A673 (cell line): ENCODE measurements at regions not wholly inside any gene's neighbourhood (a gene's known extent, or its start where the extent isn't known, plus 50 kb on each side); places are given as distances from the start of the nearest gene placed in this dataset.

Source experiments
- BruUV-seq: library from RNA; stranded (reverse); fragments of 400-500 nt; replicated peaks from 2 replicates; lab custom pipeline; 2021; lab: Mats Ljungman, UMichigan
- CTCF ChIA-PET: fragments of 300-600 bp; sonication (Branson Sonifier 250); formaldehyde crosslinking; loops from one replicate; lab custom pipeline; 2022; ENCODE audit warnings: antibody characterized with exemption; lab: Charles Lee
- POLR2A ChIA-PET: fragments of 300-600 bp; sonication (Branson Sonifier 250); formaldehyde crosslinking; loops from one replicate; lab custom pipeline; 2022; ENCODE audit warnings: antibody characterized with exemption; ENCODE audit not compliant: low non-redundant PET; lab: Charles Lee
- DNase-seq: peaks from one replicate; pipeline ENCODE4 v3.0.0-alpha.2; 2015; ENCODE audit warnings: low spot score
- H3K27ac ChIP-seq: fragments of 200-600 bp; sonication (generic); 2 replicates; pipeline ENCODE4 v1.5.1; 2016; ENCODE audit warnings: mixed run types, low read depth, mild to moderate bottlenecking, mixed read lengths, antibody characterized with exemption, low read length; ENCODE audit not compliant: poor library complexity, severe bottlenecking
- H3K27me3 ChIP-seq: fragments of 200-600 bp; sonication (generic); replicated peaks from 2 replicates; pipeline ENCODE4 v1.6.1; 2017; ENCODE audit warnings: mixed run types, low read depth, mild to moderate bottlenecking, mixed read lengths, antibody characterized with exemption, low read length; ENCODE audit not compliant: insufficient read depth, poor library complexity
- H3K36me3 ChIP-seq: fragments of 200-600 bp; sonication (generic); 2 replicates; pipeline ENCODE4 v1.6.1; 2016; ENCODE audit warnings: mixed run types, mild to moderate bottlenecking, mixed read lengths, antibody characterized with exemption, low read length; ENCODE audit not compliant: insufficient read depth, poor library complexity, severe bottlenecking
- H3K4me1 ChIP-seq: fragments of 200-600 bp; sonication (generic); 2 replicates; pipeline ENCODE4 v1.6.1; 2017; ENCODE audit warnings: mixed run types, mild to moderate bottlenecking, mixed read lengths, antibody characterized with exemption, low read length; ENCODE audit not compliant: insufficient read depth, poor library complexity, severe bottlenecking
- H3K4me3 ChIP-seq: fragments of 200-600 bp; sonication (generic); 2 replicates; pipeline ENCODE4 v1.5.1; 2016; ENCODE audit warnings: low read depth, mixed run types, mild to moderate bottlenecking, mixed read lengths, low read length; ENCODE audit not compliant: poor library complexity, severe bottlenecking
- H3K9me3 ChIP-seq: fragments of 200-600 bp; sonication (generic); 2 replicates; pipeline ENCODE4 v1.6.1; 2016; ENCODE audit warnings: mixed run types, low read depth, mild to moderate bottlenecking, mixed read lengths, antibody characterized with exemption, low read length; ENCODE audit not compliant: poor library complexity, severe bottlenecking
- EZH2 ChIP-seq: fragments of 200-600 bp; sonication (generic); IDR thresholded peaks from 2 replicates; pipeline ENCODE4 v1.6.1; 2017; ENCODE audit warnings: borderline replicate concordance, low read depth, mild to moderate bottlenecking, mixed read lengths, antibody characterized with exemption, low read length; ENCODE audit not compliant: poor library complexity, severe bottlenecking
- intact Hi-C: fragments of 100-400 bp; cut with micrococcal nuclease; formaldehyde crosslinking; loops from one replicate; pipeline ENCODE4 v1.10.0; 2022; ENCODE audit not compliant: unreplicated experiment
- TF ChIP-seq, protein P1 (sequence below): fragments of 300-800, 200-600 bp; sonication (generic); conservative IDR thresholded peaks from 2 replicates; pipeline ENCODE4 v1.5.1; 2017; ENCODE audit warnings: low read depth, mild to moderate bottlenecking, antibody characterized with exemption, low read length, moderate library complexity, mixed read lengths

DNA sequence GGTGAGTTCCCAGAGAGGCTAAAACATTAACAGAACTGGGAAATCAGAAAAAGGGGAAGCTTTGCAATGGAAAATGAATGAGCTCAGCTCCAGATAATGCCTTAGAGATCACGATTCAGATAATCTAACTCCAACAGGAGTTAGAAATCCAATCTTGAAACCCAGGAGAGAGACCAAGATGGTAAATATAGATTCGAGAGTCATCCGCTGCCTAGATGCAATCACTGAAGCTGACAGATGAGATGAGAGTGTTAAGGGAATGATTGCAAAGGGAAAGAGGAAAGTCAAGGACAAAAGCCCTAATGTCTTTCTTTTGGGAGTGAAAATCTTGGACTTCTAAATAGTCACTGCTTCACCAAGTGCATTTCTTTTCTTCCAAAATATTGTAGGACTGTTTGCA lies 722.0 kb downstream of the EPHA4 start:
- no peaks in the 10 kb centered on the region for H3K4me1 ChIP-seq
- BruUV-seq, result no TSS peak
- no peak overlapping the region for H3K27ac ChIP-seq
- no peak for DNase-seq
- H3K9me3 ChIP-seq, result no peaks in the 10 kb centered on the region
- no peaks in the 10 kb centered on the region for H3K36me3 ChIP-seq
- POLR2A ChIA-PET, result no interaction called here
- TF ChIP-seq, protein P1, sequence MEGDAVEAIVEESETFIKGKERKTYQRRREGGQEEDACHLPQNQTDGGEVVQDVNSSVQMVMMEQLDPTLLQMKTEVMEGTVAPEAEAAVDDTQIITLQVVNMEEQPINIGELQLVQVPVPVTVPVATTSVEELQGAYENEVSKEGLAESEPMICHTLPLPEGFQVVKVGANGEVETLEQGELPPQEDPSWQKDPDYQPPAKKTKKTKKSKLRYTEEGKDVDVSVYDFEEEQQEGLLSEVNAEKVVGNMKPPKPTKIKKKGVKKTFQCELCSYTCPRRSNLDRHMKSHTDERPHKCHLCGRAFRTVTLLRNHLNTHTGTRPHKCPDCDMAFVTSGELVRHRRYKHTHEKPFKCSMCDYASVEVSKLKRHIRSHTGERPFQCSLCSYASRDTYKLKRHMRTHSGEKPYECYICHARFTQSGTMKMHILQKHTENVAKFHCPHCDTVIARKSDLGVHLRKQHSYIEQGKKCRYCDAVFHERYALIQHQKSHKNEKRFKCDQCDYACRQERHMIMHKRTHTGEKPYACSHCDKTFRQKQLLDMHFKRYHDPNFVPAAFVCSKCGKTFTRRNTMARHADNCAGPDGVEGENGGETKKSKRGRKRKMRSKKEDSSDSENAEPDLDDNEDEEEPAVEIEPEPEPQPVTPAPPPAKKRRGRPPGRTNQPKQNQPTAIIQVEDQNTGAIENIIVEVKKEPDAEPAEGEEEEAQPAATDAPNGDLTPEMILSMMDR, result no peak
- no peak for TF ChIP-seq EZH2
- CTCF ChIA-PET, result no interaction called here
- H3K27me3 ChIP-seq, result no peaks in the 10 kb centered on the region
- no peak overlapping the region for H3K4me3 ChIP-seq
- intact Hi-C loops, result no loop called here

DNA sequence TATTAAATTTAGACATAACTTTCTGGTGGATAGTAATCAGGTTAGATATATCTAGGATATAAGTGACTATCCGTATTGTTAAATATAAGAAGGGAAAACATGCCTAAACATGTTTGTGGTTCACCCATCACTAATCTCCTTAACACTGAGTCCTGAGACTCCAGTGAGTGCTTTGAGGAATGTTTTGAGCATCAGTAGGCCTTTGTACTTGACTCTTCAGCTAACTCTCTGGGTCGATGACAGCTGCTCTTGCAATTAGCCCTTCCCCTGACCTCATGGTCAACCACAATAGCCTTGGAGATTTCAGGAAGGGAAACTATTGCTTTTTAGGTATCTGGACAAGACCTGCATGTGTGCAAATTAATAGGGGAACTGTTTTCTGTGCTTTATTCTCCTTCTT lies 716.8 kb downstream of the EPHA4 start:
- no peaks in the 10 kb centered on the region for H3K4me1 ChIP-seq
- intact Hi-C loops, result no loop called here
- no peaks in the 10 kb centered on the region for H3K27me3 ChIP-seq
- no peak overlapping the region for H3K4me3 ChIP-seq
- DNase-seq, result peak; percentile 5
- no peaks in the 10 kb centered on the region for H3K9me3 ChIP-seq
- no peak overlapping the region for H3K27ac ChIP-seq
- TF ChIP-seq, protein P1, result no peak
- ChIA-PET POLR2A (no interaction called here), CTCF (no interaction called here)
- H3K36me3 ChIP-seq, result no peaks in the 10 kb centered on the region
- BruUV-seq, result no TSS peak

DNA sequence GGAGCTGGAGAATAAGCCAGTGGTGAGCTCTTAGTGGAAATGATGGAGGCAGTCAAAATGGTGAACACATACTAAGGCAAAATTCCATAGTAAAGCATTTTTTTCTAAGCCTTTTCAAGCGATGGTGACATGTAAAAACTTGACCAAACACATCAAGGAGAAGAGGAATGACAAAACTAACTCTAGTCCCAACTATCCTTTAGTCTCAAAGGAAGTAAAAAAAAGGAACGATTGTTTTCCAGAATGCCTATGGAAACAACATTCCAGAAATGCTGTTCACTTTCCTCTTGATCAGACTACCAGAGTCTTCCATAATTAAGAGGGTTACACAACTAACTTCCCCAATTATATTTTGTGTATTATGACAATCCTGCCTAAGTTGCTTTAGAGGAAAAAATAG lies 715.6 kb downstream of the EPHA4 start:
- DNase-seq, result no peak
- intact Hi-C loops, result no loop called here
- ChIA-PET POLR2A (no interaction called here), CTCF (no interaction called here)
- Histone ChIP-seq H3K4me3 (no peak overlapping the region), H3K36me3 (no peaks in the 10 kb centered on the region), H3K27me3 (no peaks in the 10 kb centered on the region), H3K4me1 (no peaks in the 10 kb centered on the region), H3K27ac (no peak overlapping the region), H3K9me3 (no peaks in the 10 kb centered on the region)
- TF ChIP-seq, protein P1, result no peak
- TF ChIP-seq EZH2, result no peak
- no TSS peak for BruUV-seq
